Uterus (tissue), 2 donors: ENCODE measurements at regions not wholly inside any gene's neighbourhood (a gene's known extent, or its start where the extent isn't known, plus 50 kb on each side); places are given as distances from the start of the nearest gene placed in this dataset.

ENCODE experiments used
- CTCF ChIP-seq, 4 experiments: fragments of 200-600 bp in 2 of 4; fragments of 450-650 bp in 2 of 4; sonication (generic) in 2 of 4; IDR thresholded peaks; one replicate each; pipeline ENCODE4 v1.5.1; 2016 to 2019; ENCODE audit warnings: antibody characterized with exemption in 4 of 4, mild to moderate bottlenecking in 2 of 4, moderate library complexity in 1 of 4
- POLR2A ChIP-seq, 2 donors: fragments of 450-650 bp; IDR thresholded peaks; one replicate each; pipeline ENCODE4 v1.6.1; 2016; ENCODE audit warnings: antibody characterized with exemption in 2 of 2, mild to moderate bottlenecking in 1 of 2, moderate library complexity in 1 of 2

- TF ChIP-seq CTCF (IDR thresholded peaks at IDR 0.05), result no peak
- TF ChIP-seq POLR2A (IDR thresholded peaks at IDR 0.05), result no peak
Observed at GRCh38 chr1:56330391-56331026, 248.9 kb downstream of the PLPP3 start.
